ENCODE measurements at regions not wholly inside any gene's neighbourhood (a gene's known extent, or its start where the extent isn't known, plus 50 kb on each side); places are given as distances from the start of the nearest gene placed in this dataset.

DNA sequence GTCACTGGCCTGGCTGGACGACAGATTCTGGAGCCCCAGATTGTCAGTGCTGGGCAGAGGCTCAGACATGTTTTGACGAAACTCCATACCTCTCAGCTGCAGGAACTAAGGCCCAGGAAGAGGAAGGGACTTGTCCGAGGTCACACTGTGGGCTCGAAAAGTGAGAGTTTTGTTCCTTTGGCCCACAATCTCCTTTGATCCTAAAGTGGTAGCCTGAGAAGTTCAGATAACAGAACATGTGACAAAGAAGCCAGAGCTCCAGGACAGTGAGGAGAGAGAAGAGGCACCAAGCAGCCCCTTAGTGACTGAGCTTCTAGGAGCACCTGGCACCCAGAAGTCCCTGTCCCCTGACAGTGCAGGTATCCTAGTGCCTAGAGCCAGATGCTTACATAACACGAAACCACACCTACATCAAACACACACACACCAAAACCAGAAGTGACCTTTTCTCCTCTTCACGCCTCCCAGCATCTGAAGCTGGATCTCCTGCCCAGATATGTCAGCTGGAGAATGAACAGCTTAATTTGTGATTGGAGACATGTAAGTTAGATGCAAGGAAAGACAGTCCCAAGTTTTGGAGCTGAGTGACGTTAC is 88.9 kb downstream of the ADRB2 start:
- TF ChIP-seq RFX5 (IDR thresholded peaks at IDR 0.05; ENCODE audit: borderline replicate concordance, low read depth, low read length) (no peak), POLR2AphosphoS5 (IDR thresholded peaks at IDR 0.05; ENCODE audit: low read depth, low read length) (no peak), BACH1 (IDR thresholded peaks at IDR 0.05; ENCODE audit: low read length) (no peak), MAX (IDR thresholded peaks at IDR 0.05) (no peak), ATF2 (IDR thresholded peaks at IDR 0.05; ENCODE audit: low read length) (no peak), SP1 (IDR thresholded peaks at IDR 0.05; ENCODE audit: low read depth, low read length) (no peak)
- TF ChIP-seq, protein P1, sequence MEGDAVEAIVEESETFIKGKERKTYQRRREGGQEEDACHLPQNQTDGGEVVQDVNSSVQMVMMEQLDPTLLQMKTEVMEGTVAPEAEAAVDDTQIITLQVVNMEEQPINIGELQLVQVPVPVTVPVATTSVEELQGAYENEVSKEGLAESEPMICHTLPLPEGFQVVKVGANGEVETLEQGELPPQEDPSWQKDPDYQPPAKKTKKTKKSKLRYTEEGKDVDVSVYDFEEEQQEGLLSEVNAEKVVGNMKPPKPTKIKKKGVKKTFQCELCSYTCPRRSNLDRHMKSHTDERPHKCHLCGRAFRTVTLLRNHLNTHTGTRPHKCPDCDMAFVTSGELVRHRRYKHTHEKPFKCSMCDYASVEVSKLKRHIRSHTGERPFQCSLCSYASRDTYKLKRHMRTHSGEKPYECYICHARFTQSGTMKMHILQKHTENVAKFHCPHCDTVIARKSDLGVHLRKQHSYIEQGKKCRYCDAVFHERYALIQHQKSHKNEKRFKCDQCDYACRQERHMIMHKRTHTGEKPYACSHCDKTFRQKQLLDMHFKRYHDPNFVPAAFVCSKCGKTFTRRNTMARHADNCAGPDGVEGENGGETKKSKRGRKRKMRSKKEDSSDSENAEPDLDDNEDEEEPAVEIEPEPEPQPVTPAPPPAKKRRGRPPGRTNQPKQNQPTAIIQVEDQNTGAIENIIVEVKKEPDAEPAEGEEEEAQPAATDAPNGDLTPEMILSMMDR (IDR thresholded peaks at IDR 0.05; ENCODE audit: control extremely low read depth in 1 of 3, insufficient read depth in 1 of 3, low read depth in 1 of 3, low read length in 3 of 3), result no peak

Data from H1 (cell line).